GM23248 (cell line): ENCODE measurements at regions not wholly inside any gene's neighbourhood (a gene's known extent, or its start where the extent isn't known, plus 50 kb on each side); places are given as distances from the start of the nearest gene placed in this dataset.

Experiments
- DNase-seq: peaks from one replicate; pipeline ENCODE4 v3.0.0-alpha.2; 2015
- H2AFZ ChIP-seq: fragments of 200-600 bp; sonication (generic); 2 replicates; pipeline ENCODE4 v1.6.1; 2016; ENCODE audit warnings: antibody characterized with exemption
- H3F3A ChIP-seq: fragments of 200-600 bp; sonication (generic); 2 replicates; pipeline ENCODE4 v1.6.1; 2016; ENCODE audit warnings: mild to moderate bottlenecking, antibody characterized with exemption, mixed run types; ENCODE audit not compliant: insufficient read depth
- H3K27ac ChIP-seq: fragments of 200-600 bp; sonication (generic); 2 replicates; pipeline ENCODE4 v1.5.1; 2016; ENCODE audit warnings: mild to moderate bottlenecking
- H3K27me3 ChIP-seq: fragments of 200-600 bp; sonication (generic); replicated peaks from 2 replicates; pipeline ENCODE4 v1.6.1; 2016; ENCODE audit warnings: mild to moderate bottlenecking; ENCODE audit not compliant: insufficient read depth
- H3K36me3 ChIP-seq: fragments of 200-600 bp; sonication (generic); 2 replicates; pipeline ENCODE4 v1.6.1; 2016; ENCODE audit warnings: low read depth, mild to moderate bottlenecking
- H3K4me1 ChIP-seq: fragments of 200-600 bp; sonication (generic); 2 replicates; pipeline ENCODE4 v1.6.1; 2016; ENCODE audit warnings: mild to moderate bottlenecking; ENCODE audit not compliant: insufficient read depth
- H3K4me2 ChIP-seq: fragments of 200-600 bp; sonication (generic); one replicate; pipeline ENCODE4 v1.6.1; 2016; ENCODE audit warnings: mild to moderate bottlenecking; ENCODE audit not compliant: unreplicated experiment
- H3K4me3 ChIP-seq: fragments of 200-600 bp; sonication (generic); 2 replicates; pipeline ENCODE4 v1.5.1; 2016; ENCODE audit warnings: mild to moderate bottlenecking
- H3K79me2 ChIP-seq: fragments of 200-600 bp; sonication (generic); 2 replicates; pipeline ENCODE4 v1.6.1; 2016; ENCODE audit warnings: mild to moderate bottlenecking; ENCODE audit not compliant: insufficient read depth
- H3K9ac ChIP-seq: fragments of 200-600 bp; sonication (generic); 2 replicates; pipeline ENCODE4 v1.6.1; 2016; ENCODE audit warnings: mild to moderate bottlenecking
- H3K9me2 ChIP-seq: fragments of 200-600 bp; sonication (generic); 2 replicates; pipeline ENCODE4 v1.6.1; 2016; ENCODE audit warnings: mixed run types, mild to moderate bottlenecking, moderate library complexity; ENCODE audit not compliant: insufficient read depth
- H3K9me3 ChIP-seq: fragments of 200-600 bp; sonication (generic); one replicate; pipeline ENCODE4 v1.6.1; 2017; ENCODE audit warnings: low read depth
- H4K20me1 ChIP-seq: fragments of 200-600 bp; sonication (generic); 2 replicates; pipeline ENCODE4 v1.6.0; 2016; ENCODE audit not compliant: insufficient read depth
- EZH2 ChIP-seq: fragments of 200-600 bp; sonication (generic); IDR thresholded peaks from 2 replicates; pipeline ENCODE4 v1.6.1; 2018; ENCODE audit warnings: antibody characterized with exemption, mild to moderate bottlenecking; ENCODE audit not compliant: insufficient read depth, poor library complexity, severe bottlenecking
- EZH2phosphoT487 ChIP-seq: fragments of 200-600 bp; sonication (generic); IDR thresholded peaks from 2 replicates; pipeline ENCODE4 v1.6.1; 2018; ENCODE audit warnings: antibody characterized with exemption, moderate library complexity, mild to moderate bottlenecking, low read depth; ENCODE audit not compliant: insufficient read depth
- WGBS, 2 experiments: methylation state at CpG; one replicate each; pipeline ENCODE4 v1.1.6; 2015 to 2017; ENCODE audit warnings: low lambda C conversion rate in 2 of 2, low coverage in 1 of 2; ENCODE audit errors: missing lambda C conversion rate in 2 of 2; 5-methylcytosine and 5-hydroxymethylcytosine counted together
- in situ Hi-C: fragments of 300-500 bp; cut with MboI; formaldehyde crosslinking; loops from 2 replicates; pipeline ENCODE4 v1.15.0; 2020

DNA sequence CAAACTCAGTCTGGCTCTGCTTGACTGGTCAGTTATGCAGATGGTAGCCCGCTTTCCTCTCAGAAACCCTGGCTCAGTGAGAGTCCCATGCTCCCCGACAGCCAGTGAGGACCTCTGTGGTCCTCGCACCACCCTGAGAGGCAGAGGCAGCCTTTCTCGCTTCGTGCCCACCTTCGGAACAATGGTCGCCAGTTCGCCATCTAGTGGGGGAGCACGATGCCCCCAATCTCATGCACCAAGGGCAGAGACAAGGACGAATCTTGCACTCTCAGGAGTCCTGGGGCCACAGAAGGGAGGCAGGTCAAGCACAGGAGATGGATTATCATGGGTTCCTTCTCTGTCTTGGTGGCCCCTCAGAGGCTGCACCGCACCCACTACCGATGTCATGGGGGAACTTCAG, 75.2 kb downstream of the RHCG start:
- H3K27ac ChIP-seq = no peak overlapping the region
- DNase-seq = no peak
- H3K4me3 ChIP-seq = no peak overlapping the region
- H3K27me3 ChIP-seq = peaks cover 60% of the 10 kb centered on the region
- H3K9me2 ChIP-seq = no peaks in the 10 kb centered on the region
- H2AFZ ChIP-seq = no peak overlapping the region
- no peaks in the 10 kb centered on the region for H4K20me1 ChIP-seq
- TF ChIP-seq EZH2phosphoT487 (no peak), EZH2 (no peak)
- H3K9ac ChIP-seq = no peak overlapping the region
- no peak overlapping the region for H3K4me2 ChIP-seq
- in situ Hi-C loops = loop anchor here (10.0 kb wide), 1 partner anchor 56 kb away; no protein-coding TSS in a partner anchor
- no peaks in the 10 kb centered on the region for H3K36me3 ChIP-seq
- H3K4me1 ChIP-seq = no peaks in the 10 kb centered on the region
- H3K9me3 ChIP-seq = no peaks in the 10 kb centered on the region
- no peaks in the 10 kb centered on the region for H3F3A ChIP-seq
- no peaks in the 10 kb centered on the region for H3K79me2 ChIP-seq
- 31 to 36% methylated on average over 11 to 12 of the region's 12 CpGs for whole genome bisulfite sequencing, 2 experiments

DNA sequence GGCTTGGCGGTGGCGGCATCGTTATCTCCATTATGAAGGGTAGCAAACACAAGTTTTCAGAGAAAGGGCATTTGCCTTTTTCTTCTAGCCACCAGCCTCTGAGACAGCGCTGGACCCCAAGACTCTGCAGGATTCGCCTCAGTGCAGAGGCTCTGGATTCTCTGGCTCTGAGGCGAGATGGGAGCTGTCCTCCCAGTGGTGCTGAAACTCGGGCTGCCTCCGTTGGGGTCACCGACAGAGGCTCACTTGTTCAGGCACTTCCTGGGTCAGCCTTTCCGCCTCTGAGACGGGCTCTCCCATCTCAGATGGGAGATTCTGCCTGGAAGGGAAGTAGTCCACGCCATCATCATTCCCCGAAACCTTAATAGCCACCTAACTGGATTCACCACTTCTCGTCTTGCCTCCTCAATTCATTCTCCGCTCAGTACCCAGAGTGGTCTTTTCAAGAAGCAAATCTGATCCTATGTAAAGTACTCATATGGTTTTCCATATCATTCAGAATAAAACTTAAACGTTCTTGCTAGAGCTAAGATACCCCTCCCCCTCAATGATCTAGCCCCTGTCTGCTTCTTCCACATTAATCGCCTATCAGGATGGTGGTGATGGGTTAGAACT, 76.9 kb downstream of the RHCG start:
- in situ Hi-C loops = no loop called here
- no peak overlapping the region for H2AFZ ChIP-seq
- H3K27me3 ChIP-seq = peaks cover 58% of the 10 kb centered on the region

DNA sequence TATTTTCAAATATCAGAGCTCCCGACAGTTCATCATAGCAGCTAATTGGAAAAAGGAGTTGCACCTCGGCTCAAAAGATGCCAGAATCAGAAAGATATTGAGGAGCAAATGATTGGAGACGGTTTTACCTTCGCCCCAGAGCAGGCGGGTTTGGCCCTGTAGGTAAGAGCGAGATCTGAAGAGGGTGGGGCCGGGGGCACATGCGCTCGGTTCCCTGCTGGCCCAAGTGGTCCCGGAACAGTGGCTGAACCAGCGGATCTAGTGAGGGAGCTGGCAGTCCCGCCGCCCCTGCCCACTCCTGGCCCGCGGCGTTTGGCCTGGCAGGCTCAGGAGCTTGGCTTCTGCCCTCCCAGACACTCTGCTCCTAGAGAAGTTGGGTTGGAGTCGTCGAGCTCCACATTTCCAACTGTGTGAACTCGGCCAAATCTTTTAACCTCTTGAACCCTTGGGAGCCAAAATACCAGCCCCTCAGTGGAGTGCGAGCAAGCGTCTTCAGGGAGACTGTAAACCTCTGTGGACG, 79.1 kb downstream of the RHCG start:
- Histone ChIP-seq H3K79me2 (no peaks in the 10 kb centered on the region), H3K4me1 (no peaks in the 10 kb centered on the region), H3F3A (no peaks in the 10 kb centered on the region), H2AFZ (no peak overlapping the region), H3K4me2 (no peak overlapping the region), H3K27ac (no peak overlapping the region), H3K36me3 (no peaks in the 10 kb centered on the region), H3K27me3 (peaks cover 71% of the 10 kb centered on the region), H4K20me1 (no peaks in the 10 kb centered on the region), H3K9me3 (no peaks in the 10 kb centered on the region), H3K9me2 (no peaks in the 10 kb centered on the region), H3K9ac (no peak overlapping the region), H3K4me3 (no peak overlapping the region)
- in situ Hi-C loops = no loop called here
- 15 to 19% methylated on average over 22 of the region's 22 CpGs for WGBS, 2 experiments
- TF ChIP-seq EZH2phosphoT487 = peak; percentile 21; the same call in 1 of the 2 replicates
- TF ChIP-seq EZH2 = no peak
- no peak for DNase-seq

More for the DNA sequence above, 76.9 kb downstream of the RHCG start:
- no peaks in the 10 kb centered on the region for H3K9me2 ChIP-seq
- no peaks in the 10 kb centered on the region for H3K9me3 ChIP-seq
- H3K27ac ChIP-seq = no peak overlapping the region
- TF ChIP-seq EZH2phosphoT487 (no peak), EZH2 (no peak)
- no peak overlapping the region for H3K4me3 ChIP-seq
- DNase-seq = peak; percentile 63
- no peaks in the 10 kb centered on the region for H3F3A ChIP-seq
- H3K79me2 ChIP-seq = no peaks in the 10 kb centered on the region
- H3K4me2 ChIP-seq = no peak overlapping the region
- WGBS, 2 experiments = 12 to 13% methylated on average over 17 of the region's 17 CpGs
- no peaks in the 10 kb centered on the region for H3K36me3 ChIP-seq
- H3K4me1 ChIP-seq = no peaks in the 10 kb centered on the region
- H4K20me1 ChIP-seq = no peaks in the 10 kb centered on the region
- no peak overlapping the region for H3K9ac ChIP-seq

DNA sequence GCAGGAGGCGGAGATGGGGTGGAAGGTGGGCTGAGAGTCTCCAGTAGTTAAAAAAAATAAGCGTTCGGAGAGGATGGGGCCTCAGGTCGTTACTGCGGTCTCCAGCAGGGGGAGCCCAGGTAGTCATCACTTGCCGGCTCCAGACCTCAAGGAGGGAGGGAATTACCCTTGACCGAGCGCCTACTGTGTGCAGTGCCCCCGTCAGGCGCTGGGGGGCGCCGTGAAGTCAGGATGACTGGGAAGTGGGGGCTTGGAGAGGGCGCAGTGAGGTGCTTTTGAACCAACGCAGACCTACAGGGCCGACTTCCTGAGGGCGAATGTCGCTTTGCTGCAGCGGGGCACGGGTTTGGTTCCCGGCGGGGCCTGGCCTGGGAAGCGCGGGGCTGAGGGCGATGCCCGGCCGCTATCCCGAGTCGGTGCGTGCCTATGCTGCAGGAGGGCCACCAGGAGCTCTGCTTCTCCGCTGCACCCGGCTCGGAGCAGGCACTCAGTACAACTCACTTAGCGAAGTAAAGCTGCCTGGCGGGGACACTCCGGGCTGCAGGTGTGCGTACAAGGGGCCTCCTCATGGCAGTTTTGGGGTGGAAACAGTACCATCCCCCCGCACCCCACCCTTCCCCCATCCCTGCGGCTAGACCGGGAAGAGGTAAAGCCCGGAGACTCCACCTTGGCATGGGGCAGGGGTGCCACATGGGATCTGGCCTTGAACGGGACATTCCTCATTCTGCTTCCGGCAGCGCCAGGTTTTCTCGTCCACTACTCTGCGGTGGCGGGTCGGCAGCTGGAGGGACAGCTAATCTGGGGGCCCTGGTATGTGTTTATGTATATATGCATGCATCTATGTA, 79.8 kb downstream of the RHCG start:
- Histone ChIP-seq H3K27me3 (peaks cover 78% of the 10 kb centered on the region), H3F3A (no peaks in the 10 kb centered on the region), H3K79me2 (no peaks in the 10 kb centered on the region), H3K27ac (no peak overlapping the region), H3K9ac (no peak overlapping the region), H3K4me1 (no peaks in the 10 kb centered on the region), H3K9me2 (no peaks in the 10 kb centered on the region), H2AFZ (no peak overlapping the region), H3K4me2 (no peak overlapping the region), H3K9me3 (no peaks in the 10 kb centered on the region), H3K36me3 (no peaks in the 10 kb centered on the region), H4K20me1 (no peaks in the 10 kb centered on the region), H3K4me3 (no peak overlapping the region)
- peak; percentile 38 for TF ChIP-seq EZH2
- TF ChIP-seq EZH2phosphoT487 = 0 out of 2 replicates have a peak, but pooled peaks have one; percentile 37
- DNase-seq = peak; percentile 83
- 8 to 11% methylated on average over 39 to 47 of the region's 47 CpGs for WGBS, 2 experiments
- in situ Hi-C loops = no loop called here
